ENCODE measurements at regions not wholly inside any gene's neighbourhood (a gene's known extent, or its start where the extent isn't known, plus 50 kb on each side); places are given as distances from the start of the nearest gene placed in this dataset.

DNA sequence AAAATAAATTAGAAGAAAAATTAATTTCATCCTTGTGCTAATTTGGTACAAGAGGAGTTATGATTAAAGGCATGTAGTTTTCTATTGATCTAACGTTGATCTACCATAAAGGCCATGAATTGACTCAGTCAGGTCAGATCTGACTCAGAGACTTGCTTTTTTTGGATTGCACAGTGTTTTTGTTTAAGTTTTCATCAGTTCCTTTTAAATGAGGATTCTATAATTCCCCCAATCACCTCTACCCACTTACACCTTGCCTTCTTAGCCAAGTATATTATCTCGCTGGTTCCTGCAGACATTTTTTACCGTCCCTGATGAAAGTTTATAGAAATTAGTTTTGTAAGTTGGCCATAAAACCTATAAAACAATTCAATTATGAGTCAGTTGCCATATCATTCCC lies 132.4 kb upstream of the PALS2 start:
- TF ChIP-seq MAX (IDR thresholded peaks at IDR 0.05) (no peak), RAD21 (IDR thresholded peaks at IDR 0.05; ENCODE audit: low read depth) (no peak), NFIC (IDR thresholded peaks at IDR 0.05) (no peak), TCF12 (IDR thresholded peaks at IDR 0.05; ENCODE audit: low read depth) (no peak), CEBPB (IDR thresholded peaks at IDR 0.05) (no peak), REST (IDR thresholded peaks at IDR 0.05; ENCODE audit: low read depth) (no peak), EP300 (IDR thresholded peaks at IDR 0.05; ENCODE audit: borderline replicate concordance) (no peak), EGR1 (IDR thresholded peaks at IDR 0.05) (no peak), ZBTB7A (IDR thresholded peaks at IDR 0.05; ENCODE audit: low read depth) (no peak), TAF1 (IDR thresholded peaks at IDR 0.05; ENCODE audit: low read depth) (no peak)
- TF ChIP-seq, protein P1, sequence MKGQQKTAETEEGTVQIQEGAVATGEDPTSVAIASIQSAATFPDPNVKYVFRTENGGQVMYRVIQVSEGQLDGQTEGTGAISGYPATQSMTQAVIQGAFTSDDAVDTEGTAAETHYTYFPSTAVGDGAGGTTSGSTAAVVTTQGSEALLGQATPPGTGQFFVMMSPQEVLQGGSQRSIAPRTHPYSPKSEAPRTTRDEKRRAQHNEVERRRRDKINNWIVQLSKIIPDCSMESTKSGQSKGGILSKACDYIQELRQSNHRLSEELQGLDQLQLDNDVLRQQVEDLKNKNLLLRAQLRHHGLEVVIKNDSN (IDR thresholded peaks at IDR 0.05), result no peak

DNA sequence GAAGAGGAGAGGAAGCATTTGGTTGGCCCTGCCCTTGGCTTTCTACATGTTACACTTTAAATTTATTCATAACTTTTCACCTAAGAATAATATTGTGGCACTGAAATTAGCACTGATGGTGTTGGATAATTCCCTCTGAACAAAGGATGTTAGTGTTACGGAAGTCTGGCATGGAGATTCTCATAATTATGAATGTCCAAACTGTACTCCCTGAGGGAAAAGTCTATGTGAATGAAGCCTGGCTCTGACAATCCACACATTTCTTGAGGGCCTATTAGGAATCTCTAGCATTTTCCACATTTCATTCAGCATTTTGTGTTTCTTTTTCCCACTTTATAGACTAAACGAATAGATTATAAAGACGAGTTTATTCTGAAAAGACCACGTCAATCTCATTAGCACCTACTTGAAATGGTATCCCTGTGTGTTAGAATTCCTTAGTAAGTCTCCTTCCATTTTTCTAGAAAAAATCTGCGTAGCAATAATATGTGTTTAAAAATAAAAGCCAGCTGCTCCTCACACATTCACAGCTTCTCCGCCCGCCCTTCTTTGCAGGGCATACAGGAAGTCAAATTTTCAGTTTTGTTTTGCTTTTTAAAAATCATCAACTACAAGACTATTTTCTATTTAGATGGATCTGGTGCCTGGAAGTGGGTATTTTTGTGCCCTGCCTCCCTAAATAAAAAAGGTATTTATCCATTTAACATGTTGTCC lies 131.8 kb upstream of the PALS2 start:
- TF ChIP-seq TEAD4 (IDR thresholded peaks at IDR 0.05) (no peak), REST (IDR thresholded peaks at IDR 0.05; ENCODE audit: low read depth) (no peak), EP300 (IDR thresholded peaks at IDR 0.05; ENCODE audit: borderline replicate concordance) (no peak), MAX (IDR thresholded peaks at IDR 0.05) (no peak), RAD21 (IDR thresholded peaks at IDR 0.05; ENCODE audit: low read depth) (no peak), CREB1 (IDR thresholded peaks at IDR 0.05; ENCODE audit: low read depth) (no peak), EGR1 (IDR thresholded peaks at IDR 0.05) (no peak), ZBTB7A (IDR thresholded peaks at IDR 0.05; ENCODE audit: low read depth) (no peak), YY1 (IDR thresholded peaks at IDR 0.05; ENCODE audit: low read depth) (no peak), NFIC (IDR thresholded peaks at IDR 0.05) (no peak), TCF12 (IDR thresholded peaks at IDR 0.05; ENCODE audit: low read depth) (no peak)

DNA sequence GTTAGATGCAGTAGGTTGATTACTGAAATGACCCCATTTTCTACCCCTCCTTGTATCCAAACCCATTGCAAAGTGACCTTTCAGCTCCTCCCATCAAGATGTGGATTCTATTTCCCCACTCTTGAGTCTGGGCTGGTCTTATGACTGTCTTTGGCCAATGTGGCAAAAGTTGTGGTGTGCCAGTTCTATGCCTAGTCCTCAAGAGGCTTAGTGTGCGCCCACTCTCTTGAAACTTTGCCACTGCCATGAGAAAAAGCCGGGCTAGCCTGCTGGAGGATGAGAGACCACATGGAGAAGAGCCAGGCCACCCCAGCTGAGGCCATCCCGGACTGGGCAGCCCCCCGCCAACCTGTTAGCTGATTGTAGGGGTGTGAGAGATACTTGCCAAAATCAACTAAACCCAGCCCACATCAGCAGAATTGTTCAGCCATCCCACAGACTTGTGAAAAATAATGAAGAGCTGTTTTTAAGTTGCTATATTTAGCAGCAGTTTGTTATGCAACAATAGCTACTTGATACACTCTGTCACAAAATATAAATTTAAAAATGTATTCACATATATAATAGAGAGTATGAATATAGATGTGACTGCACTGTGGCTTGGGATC lies 131.0 kb upstream of the PALS2 start:
- TF ChIP-seq TCF12 (IDR thresholded peaks at IDR 0.05; ENCODE audit: low read depth) (no peak), REST (IDR thresholded peaks at IDR 0.05; ENCODE audit: low read depth) (no peak), TAF1 (IDR thresholded peaks at IDR 0.05; ENCODE audit: low read depth) (no peak), YY1 (IDR thresholded peaks at IDR 0.05; ENCODE audit: low read depth) (no peak), CEBPB (IDR thresholded peaks at IDR 0.05) (no peak), NFIC (IDR thresholded peaks at IDR 0.05) (no peak), ZBTB7A (IDR thresholded peaks at IDR 0.05; ENCODE audit: low read depth) (no peak), MAX (IDR thresholded peaks at IDR 0.05) (no peak), FOXM1 (IDR thresholded peaks at IDR 0.05; ENCODE audit: borderline replicate concordance, low read depth) (no peak), EGR1 (IDR thresholded peaks at IDR 0.05) (no peak), EP300 (IDR thresholded peaks at IDR 0.05; ENCODE audit: borderline replicate concordance) (no peak), CREB1 (IDR thresholded peaks at IDR 0.05; ENCODE audit: low read depth) (no peak), TEAD4 (IDR thresholded peaks at IDR 0.05) (no peak), RAD21 (IDR thresholded peaks at IDR 0.05; ENCODE audit: low read depth) (no peak)
- TF ChIP-seq, protein P1 (IDR thresholded peaks at IDR 0.05), result no peak

Measured in Ishikawa (cell line).